ENCODE measurements at regions not wholly inside any gene's neighbourhood (a gene's known extent, or its start where the extent isn't known, plus 50 kb on each side); places are given as distances from the start of the nearest gene placed in this dataset.

DNA sequence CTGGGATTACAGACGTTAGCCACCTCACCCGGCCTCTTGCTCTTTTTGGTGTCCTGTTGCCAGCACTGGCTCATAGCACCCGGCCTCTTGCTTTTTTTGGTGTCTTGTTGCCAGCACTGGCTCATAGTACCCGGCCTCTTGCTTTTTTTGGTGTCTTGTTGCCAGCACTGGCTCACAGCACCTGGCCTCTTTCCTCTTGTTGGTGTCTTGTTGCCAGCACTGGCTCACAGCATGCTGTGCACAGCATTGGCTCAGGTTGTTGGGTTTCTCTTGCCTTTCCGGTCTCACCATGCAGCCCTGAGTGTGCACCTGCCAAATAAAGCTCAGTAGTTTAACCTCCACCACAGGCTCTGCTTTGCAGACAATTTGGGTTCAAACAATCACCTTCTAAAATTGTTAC lies 208.2 kb downstream of the THBS2 start:
- TF ChIP-seq, protein P1, sequence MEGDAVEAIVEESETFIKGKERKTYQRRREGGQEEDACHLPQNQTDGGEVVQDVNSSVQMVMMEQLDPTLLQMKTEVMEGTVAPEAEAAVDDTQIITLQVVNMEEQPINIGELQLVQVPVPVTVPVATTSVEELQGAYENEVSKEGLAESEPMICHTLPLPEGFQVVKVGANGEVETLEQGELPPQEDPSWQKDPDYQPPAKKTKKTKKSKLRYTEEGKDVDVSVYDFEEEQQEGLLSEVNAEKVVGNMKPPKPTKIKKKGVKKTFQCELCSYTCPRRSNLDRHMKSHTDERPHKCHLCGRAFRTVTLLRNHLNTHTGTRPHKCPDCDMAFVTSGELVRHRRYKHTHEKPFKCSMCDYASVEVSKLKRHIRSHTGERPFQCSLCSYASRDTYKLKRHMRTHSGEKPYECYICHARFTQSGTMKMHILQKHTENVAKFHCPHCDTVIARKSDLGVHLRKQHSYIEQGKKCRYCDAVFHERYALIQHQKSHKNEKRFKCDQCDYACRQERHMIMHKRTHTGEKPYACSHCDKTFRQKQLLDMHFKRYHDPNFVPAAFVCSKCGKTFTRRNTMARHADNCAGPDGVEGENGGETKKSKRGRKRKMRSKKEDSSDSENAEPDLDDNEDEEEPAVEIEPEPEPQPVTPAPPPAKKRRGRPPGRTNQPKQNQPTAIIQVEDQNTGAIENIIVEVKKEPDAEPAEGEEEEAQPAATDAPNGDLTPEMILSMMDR (IDR thresholded peaks at IDR 0.05): no peak
- no peak for TF ChIP-seq POLR2A (IDR thresholded peaks at IDR 0.05)

Data from body of pancreas (tissue), 4 donors.